ENCODE measurements at regions not wholly inside any gene's neighbourhood (a gene's known extent, or its start where the extent isn't known, plus 50 kb on each side); places are given as distances from the start of the nearest gene placed in this dataset.

GRCh38 chr15:47516558-47516957 lies 200.7 kb upstream of the SEMA6D start:
- H3K4me3 Mint-ChIP-seq = no peak overlapping the region
- H3K27ac ChIP-seq (ENCODE audit: insufficient read length, low read depth, low read length) = no peak overlapping the region
- no peak overlapping the region for H2AK5ac ChIP-seq (ENCODE audit: insufficient read length, low read length)
- no peak overlapping the region for H4K91ac ChIP-seq (ENCODE audit: insufficient read length, low read depth, low read length)
- no peak overlapping the region for H2BK5ac ChIP-seq (ENCODE audit: insufficient read length, low read length)
- no peak for TF ChIP-seq CTCF (conservative IDR thresholded peaks at IDR 0.05)
- no peak overlapping the region for H3K4me2 ChIP-seq (ENCODE audit: insufficient read depth, insufficient read length, low read length)
- H3K4me1 ChIP-seq (ENCODE audit: insufficient read depth, low read length) = no peaks in the 10 kb centered on the region
- H3K4me1 Mint-ChIP-seq = no peaks in the 10 kb centered on the region
- no peak overlapping the region for H3T11ph ChIP-seq (ENCODE audit: low read length)
- H2BK20ac ChIP-seq (ENCODE audit: low read depth, low read length, poor library complexity, severe bottlenecking) = no peak overlapping the region
- no peak overlapping the region for H2BK15ac ChIP-seq (ENCODE audit: low read depth, low read length)
- peaks cover 0 to 2% of the 10 kb centered on the region in 2 experiments; a peak in 1 of 5 replicates for H3K9me3 Mint-ChIP-seq
- H3K56ac ChIP-seq (ENCODE audit: insufficient read length, low read depth, low read length) = no peak overlapping the region
- H3K9ac ChIP-seq (ENCODE audit: extremely low read depth, insufficient read length, low read length) = no peak overlapping the region
- no peaks in the 10 kb centered on the region for H3K23me2 ChIP-seq (ENCODE audit: insufficient read length, low read depth, low read length, poor library complexity, severe bottlenecking)
- no peak overlapping the region for H3K27ac Mint-ChIP-seq
- H3K4ac ChIP-seq (ENCODE audit: low read depth, low read length) = no peak overlapping the region
- H4K5ac ChIP-seq (ENCODE audit: insufficient read length, low read depth, low read length) = no peak overlapping the region
- H3K27me3 Mint-ChIP-seq (ENCODE audit: low read depth) = no peaks in the 10 kb centered on the region
- no peak overlapping the region for H3K14ac ChIP-seq (ENCODE audit: insufficient read depth, low read length)
- H3K79me1 ChIP-seq (ENCODE audit: insufficient read depth, low read depth, low read length, poor library complexity, severe bottlenecking) = no peaks in the 10 kb centered on the region
- no peaks in the 10 kb centered on the region for H3K79me2 ChIP-seq (ENCODE audit: insufficient read depth, low read length)
- no peaks in the 10 kb centered on the region; a peak in 1 of 7 replicates for H3K36me3 Mint-ChIP-seq (ENCODE audit: insufficient read depth in 1 of 3, low read depth in 3 of 3)
- H3K9me3 ChIP-seq (ENCODE audit: control insufficient read depth, low read depth, low read length) = no peaks in the 10 kb centered on the region
- H2AFZ ChIP-seq (ENCODE audit: low read length) = no peak overlapping the region
- WGBS (ENCODE audit: extremely low coverage, insufficient read length, low lambda C conversion rate) = no CpG with 5 or more reads among the region's 2 CpGs
- no peak overlapping the region for H2BK12ac ChIP-seq (ENCODE audit: insufficient read length, low read depth, low read length)
- no peak overlapping the region for H4K8ac ChIP-seq (replicated peaks; ENCODE audit: insufficient read length, low read depth, low read length)
- H3K27me3 ChIP-seq (ENCODE audit: insufficient read depth, low read length) = no peaks in the 10 kb centered on the region
- H3K23ac ChIP-seq (ENCODE audit: insufficient read length, low read depth, low read length) = no peak overlapping the region
- no peak overlapping the region for H2BK120ac ChIP-seq (ENCODE audit: low read depth, low read length, poor library complexity, severe bottlenecking)
- no peak overlapping the region for H3K18ac ChIP-seq (ENCODE audit: insufficient read length, low read depth, low read length)
- no peak for DNase-seq
- H4K20me1 ChIP-seq (ENCODE audit: control insufficient read depth, insufficient read depth, insufficient read length) = no peaks in the 10 kb centered on the region

Data from H9 (cell line).